HG03097 (cell line): ENCODE measurements at regions not wholly inside any gene's neighbourhood (a gene's known extent, or its start where the extent isn't known, plus 50 kb on each side); places are given as distances from the start of the nearest gene placed in this dataset.
"Not testable (repeated sequence)": the region's sequence is repeated elsewhere in the genome, so short reads cannot be mapped to it uniquely, and the experiment has no call there.

Experiments
- ATAC-seq: cut with Tn5 transposase; IDR thresholded peaks from one replicate; pipeline ENCODE4 v1.9.1; 2021; ENCODE audit not compliant: unreplicated experiment, low FRiP score

DNA sequence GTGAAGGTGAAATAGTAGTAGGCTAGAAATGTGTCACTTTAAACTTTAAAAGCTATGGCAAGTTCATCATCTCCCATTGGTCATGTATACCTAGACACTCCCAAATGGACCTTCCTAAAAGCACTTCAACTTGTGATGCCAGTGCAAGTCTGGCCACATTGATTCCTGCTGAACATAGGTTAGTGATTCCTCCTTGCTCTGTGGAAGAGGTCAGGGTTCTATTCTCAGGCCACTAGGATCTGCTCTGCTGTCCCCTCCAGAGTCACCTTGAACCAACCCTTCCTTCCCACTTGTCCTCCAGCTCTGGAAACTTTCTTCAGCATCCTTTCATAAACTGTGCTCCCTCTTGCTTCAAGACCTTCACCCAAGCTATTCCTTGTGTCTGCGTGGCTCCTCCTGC, 301.7 kb downstream of the RPLP1 start:
- ATAC-seq, result no peak

- ATAC-seq, result peak; percentile 78
Measured at GRCh38 chr15:69755551-69756310, 303.1 kb downstream of the RPLP1 start.

DNA sequence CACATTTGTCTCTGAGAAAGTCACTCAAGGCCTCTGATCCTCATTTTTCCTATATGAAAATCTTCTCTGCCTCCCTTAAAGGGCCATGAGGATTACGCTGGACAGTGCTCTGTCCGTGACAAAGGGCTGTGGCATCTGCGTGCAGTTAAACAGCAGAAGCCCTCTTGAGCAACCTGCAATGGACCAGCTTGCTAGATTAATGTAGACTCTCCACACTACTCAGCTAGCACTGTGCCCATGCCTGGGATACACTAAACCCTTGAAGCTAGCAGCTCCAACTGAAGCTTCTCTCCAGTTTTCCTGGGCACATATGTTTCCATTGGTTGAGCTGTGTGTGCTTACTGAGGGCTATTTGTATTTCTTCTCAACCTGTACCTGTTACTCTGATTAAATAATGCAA, 303.8 kb downstream of the RPLP1 start:
- no peak for ATAC-seq

DNA sequence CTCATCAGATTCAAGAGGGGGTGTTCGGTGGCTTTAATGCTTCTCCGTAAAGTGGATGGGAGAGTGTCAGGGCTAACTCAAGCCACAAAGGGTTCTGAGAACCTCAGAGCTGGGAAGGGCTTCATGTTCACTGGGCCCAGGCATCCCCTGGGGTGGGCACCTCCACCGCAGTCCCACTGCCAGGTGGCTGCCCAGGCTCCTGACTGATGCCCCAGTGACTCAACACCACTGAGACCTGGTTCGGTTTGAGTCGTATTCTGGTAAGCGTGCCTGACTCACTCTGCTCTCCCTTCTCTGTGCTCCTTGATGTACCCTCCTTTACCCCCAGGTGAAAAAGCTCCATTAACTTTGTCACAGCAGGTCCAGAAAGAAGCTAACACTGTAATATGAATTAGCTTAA, 304.6 kb downstream of the RPLP1 start:
- no peak for ATAC-seq

DNA sequence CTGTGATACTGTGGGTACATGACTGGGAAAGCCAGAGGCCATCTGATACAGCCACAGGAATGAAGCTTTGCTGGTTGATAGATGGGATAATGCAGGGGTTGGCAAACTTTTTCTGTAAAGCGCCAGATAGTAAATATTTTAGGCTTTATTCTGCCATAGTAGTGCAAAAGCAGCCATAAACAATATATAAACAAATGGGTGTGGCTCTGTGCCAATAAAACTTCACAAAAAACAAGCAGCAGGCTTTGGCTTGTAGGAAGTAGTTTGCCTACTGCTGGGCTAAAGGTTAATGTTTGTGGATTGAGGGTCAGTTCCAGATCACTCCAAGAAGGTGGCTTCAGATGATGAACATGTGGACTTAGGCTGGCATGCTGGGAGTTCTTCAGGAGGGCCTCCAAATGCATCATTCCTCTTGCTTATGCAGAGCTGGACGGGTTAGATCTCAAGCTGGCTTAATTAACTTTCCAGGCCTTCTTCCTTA, 305.7 kb downstream of the RPLP1 start:
- no peak for ATAC-seq

DNA sequence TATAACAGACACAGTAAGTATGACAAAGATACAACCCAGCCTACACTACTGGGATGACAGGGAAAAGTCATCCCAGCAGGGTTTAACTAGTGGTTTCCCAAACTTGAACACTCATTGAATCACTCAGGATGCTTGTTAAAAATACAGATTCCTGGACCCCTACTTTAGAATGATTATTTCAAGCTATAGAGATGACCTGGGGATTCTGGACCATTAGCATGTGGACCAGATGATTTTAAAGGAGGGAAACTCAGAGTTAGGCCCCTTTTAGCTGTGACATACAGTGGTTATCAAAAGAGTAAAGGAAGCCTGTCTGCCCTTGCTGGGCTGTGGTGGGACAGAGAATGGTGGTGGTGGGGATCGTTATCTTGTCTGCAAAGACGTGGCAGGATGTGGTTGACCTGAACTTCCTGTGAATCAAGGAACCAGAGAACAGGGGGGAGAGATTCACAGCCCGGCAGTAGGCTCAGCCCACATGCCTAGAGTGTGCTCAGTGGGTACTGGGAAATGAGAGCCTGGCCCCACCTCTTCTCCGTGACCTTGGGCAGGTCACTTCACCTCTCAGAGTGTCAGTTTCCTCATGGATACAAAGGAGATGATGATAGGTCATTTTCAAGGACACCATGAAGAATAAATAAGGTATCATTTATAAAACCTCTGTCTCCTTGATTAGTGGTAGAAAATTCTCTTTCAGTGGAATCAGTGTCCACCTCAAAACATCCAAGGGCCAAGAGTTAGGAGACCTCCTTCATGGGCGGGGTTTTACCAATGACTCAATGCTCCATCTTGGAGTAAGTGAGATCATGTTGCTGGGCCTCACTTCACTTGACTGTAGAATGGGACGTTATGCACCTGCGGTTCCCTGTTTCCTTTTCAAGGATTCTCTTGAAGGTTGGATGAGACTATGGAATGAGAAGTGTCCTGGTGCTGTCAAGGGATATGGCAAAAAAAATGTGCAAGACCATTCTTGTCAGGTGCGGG, 306.5 kb downstream of the RPLP1 start:
- ATAC-seq, result no peak

DNA sequence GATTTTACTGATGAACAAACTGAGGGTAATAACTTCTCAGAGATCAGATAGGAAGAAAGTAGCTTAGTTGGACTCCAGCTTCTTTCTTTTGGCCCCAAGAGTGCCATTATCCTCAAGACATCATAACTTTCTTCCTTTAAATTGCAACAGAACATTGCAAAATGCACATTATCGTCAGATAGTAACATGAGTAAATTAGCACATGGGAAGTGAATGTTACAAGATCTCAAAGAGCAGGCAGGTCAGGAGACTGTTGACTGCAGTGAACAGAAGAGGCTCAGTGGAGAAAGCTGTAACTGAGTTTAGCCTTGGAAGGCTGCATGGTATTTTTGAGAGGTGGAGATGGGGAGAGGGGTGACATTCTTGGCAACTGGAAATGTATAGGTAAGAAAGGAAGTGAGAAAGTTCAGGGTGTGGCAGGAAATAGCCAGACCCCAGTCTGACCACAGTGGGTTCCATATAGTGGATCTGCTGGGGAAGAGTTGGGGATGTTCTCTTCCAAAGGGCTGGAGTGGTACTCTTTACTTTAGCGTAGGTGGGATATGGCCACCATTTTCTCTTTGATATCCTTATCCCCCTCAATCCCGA, 307.7 kb downstream of the RPLP1 start:
- ATAC-seq, result no peak

DNA sequence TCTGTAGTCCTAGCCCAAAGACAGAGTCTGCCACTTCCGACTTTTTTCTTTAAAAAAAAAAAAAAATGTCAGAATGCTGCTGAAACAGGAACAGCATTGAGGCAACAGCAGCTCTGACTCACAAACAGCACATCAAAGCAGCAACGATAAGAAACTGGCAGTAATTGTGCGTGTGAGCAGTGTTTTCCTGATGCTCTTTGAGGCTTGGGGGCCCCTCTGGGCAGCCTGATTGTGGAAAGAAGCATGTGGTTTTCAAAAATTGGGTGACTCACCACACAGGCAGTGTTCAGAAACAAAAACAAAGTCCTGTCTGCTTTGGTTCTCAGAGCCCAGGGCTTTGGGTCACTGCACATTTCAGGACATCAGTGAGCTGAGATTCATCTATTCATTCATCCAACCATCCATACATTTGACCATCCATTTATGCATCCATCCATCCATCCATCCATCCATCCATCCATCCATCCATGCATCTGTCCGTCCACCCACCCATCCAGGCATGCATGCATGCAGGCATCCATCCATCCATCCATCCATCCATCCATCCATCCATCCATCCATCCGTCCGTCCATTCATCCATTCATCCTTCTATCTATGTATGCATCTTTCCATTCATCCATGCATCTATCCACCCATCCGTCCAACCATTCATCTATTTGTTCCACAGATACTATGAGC, 308.4 kb downstream of the RPLP1 start:
- peak; percentile 41 for ATAC-seq

- ATAC-seq, result no peak
Measured at GRCh38 chr15:69762373-69763148, 309.9 kb downstream of the RPLP1 start.

- no peak for ATAC-seq
Measured at GRCh38 chr15:69763831-69764230, 311.2 kb downstream of the RPLP1 start.

GRCh38 chr15:69766156-69766555, 313.5 kb downstream of the RPLP1 start:
- ATAC-seq, result no peak

DNA sequence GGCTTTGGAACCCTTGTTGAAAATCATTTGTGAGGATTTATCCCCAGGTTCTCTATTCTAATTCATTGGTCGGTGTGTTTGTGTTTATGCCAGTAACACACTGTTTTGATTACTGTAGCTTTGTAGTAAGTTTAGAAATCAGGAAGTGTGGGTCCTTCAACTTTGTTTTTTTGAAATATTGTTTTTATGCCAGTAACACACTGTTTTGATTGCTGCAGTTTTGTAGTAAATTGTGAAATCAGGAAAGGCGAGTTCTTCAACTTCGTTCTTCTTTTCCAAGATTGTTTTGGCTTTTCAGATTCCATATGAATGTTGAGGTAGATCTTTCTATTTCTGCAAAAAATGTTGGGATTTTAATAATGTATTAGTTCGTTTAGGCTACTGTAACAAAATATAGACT, 314.6 kb downstream of the RPLP1 start:
- ATAC-seq, result no peak

DNA sequence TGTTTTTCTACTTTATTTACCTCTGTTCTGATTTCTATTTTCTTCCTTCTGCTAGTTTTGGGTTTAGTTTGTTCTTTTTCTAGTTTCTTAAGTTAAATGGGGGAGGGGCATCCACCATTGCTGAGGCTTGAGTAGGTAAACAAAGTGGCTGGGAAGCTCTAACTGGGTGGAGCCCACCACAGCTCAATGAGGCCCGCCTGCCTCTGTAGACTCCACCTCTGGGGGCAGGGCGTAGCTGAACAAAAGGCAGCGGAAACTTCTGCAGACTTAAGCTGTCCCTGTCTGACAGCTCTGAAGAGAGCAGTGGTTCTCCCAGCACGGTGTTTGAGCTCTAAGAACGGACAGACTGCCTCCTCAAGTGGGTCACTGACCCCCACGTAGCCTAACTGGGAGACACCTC, 316.7 kb downstream of the RPLP1 start:
- ATAC-seq, result not testable (repeated sequence)

DNA sequence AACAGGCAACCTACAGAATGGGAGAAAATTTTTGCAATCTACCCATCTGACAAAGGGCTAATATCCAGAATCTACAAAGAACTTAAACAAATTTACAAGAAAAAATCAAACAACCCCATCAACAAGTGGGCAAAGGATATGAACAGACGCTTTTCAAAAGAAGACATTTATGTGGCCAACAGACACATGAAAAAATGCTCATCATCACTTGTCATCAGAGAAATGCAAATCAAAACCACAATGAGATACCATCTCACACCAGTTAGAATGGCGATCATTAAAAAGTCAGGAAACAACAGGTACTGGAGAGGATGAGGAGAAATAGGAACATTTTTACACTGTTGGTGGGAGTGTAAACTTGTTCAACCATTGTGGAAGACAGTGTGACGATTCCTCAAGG, 321.6 kb downstream of the RPLP1 start:
- ATAC-seq, result not testable (repeated sequence)

DNA sequence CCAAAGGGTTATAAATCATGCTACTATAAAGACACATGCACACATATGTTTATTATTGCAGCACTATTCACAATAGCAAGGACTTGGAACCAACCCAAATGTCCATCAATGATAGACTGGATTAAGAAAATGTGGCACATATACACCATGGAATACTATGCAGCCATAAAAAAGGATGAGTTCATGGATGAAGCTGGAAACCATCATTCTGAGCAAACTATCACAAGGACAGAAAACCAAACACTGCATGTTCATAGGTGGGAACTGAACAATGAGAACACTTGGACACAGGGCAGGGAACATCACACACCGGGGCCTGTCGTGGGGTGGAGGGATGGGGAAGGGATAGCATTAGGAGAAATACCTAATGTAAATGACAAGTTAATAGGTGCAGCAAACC, 322.1 kb downstream of the RPLP1 start:
- not testable (repeated sequence) for ATAC-seq

DNA sequence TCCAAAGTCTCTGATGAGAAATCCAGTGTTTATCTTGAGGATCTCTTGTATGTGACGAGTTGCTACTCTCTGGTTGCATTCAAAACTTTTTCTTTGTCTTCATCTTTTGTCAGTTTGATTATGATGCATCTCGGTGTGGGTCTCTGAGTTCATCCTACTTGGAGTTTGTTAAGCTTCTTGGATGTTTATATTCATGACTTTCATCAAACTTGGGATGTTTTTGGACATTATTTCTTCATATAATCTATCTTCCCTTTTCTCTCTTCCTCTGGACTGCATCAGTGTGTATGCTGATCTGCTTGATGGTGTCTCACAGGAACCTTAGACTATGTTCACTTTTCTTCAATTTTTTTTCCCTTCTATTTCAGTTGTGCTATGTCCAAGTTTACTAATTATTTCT, 320.4 kb downstream of the TLE3 start:
- ATAC-seq, result no peak

DNA sequence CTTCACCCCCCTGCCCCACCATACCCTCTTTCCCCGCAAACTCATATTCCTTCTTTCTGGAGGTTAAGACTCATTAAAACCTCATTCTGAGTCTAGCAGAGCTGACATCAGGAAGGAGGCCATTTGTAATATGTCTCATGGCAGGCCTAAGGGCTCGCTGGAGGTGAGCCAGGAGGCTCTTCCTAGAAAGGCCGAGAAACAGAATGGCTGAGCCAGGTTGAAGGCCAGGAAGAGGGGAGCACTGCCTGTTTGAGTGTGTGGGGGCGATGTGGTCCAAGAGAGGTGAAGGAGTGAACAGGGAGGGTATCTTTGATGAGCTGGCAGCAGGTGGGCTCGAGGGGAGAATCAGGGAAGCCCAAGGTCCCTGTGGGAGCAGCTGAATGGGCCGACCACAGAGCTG, 317.3 kb downstream of the TLE3 start:
- no peak for ATAC-seq

DNA sequence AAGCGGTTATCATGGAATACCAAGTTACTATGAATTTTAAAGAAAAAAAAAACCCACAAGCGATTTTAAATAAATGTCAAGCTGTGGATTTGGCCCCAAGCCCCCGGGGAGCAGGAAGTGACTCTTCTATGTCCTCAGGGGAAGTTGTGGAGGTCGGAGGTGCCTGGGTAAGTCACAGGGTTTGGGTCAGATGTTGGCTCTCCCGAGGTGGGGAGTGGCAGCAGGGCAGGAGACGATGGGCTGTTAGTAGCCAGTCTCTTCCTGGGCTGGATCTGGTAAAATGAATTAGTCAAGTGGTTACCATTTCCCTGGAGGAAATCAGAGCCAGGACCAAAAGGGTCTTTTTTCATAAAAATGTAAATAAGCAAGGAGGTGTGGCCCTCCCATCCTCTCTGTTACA, 316.7 kb downstream of the TLE3 start:
- no peak for ATAC-seq

DNA sequence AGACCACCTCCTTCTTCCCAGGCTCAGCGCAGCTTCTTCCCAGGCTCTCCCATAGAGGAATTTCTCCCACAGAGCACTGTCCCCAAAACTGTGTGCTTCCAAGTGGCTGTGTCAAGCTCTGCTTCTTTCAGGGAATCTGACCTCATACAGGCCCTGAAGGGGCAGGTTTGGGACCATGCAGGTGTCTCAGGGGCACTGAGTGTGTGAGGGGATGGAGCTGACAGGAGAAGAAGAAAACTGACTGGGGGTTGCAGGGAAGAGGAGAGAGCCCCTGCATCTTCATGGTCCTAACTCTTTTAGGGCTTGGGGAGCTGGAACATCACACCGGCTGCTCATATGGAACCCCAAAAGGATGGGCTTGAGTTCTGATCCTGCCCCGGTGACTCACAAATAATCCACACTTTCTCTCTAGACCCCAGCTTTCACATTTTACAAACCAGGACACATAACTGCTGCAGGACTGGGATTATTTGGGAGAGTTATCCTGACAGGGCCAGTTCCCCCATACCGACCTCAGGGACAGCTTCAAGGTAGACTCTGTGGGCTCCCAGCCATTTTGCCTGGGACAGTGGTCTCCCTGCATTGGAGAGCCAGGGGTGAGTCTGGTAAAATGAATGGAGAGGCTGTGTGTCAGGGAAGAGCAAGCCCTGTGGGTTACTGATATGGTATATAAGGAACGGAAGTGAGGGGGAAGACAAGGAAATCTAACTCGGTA, 316.1 kb downstream of the TLE3 start:
- no peak for ATAC-seq
